CD4-positive, CD25-positive, alpha-beta regulatory T cell (primary cell): ENCODE measurements at regions not wholly inside any gene's neighbourhood (a gene's known extent, or its start where the extent isn't known, plus 50 kb on each side); places are given as distances from the start of the nearest gene placed in this dataset.
"Not testable (repeated sequence)": the region's sequence is repeated elsewhere in the genome, so short reads cannot be mapped to it uniquely, and the experiment has no call there.

Experiments used
- ATAC-seq, 2 donors: fragments of 150-1000 bp; cut with Tn5 transposase; one replicate each; pipeline ENCODE4 v1.10.0; 2021; ENCODE audit warnings: low read depth in 2 of 2, moderate number of reproducible peaks in 2 of 2, moderate library complexity in 1 of 2
- DNase-seq, 3 donors: peaks; one replicate each; pipeline versions ENCODE4 v3.0.0 to v3.0.0-alpha.2; 2012 to 2022; ENCODE audit warnings: mixed read lengths in 1 of 3
- H3K27ac ChIP-seq: one replicate; pipeline ENCODE4 v1.7.0; 2013; ENCODE audit warnings: mild to moderate bottlenecking, low read length; ENCODE audit not compliant: insufficient read depth, poor library complexity, severe bottlenecking
- H3K27me3 ChIP-seq: one replicate; pipeline ENCODE4 v1.7.0; 2013; ENCODE audit warnings: low read length; ENCODE audit not compliant: control insufficient read depth, insufficient read depth
- H3K36me3 ChIP-seq: one replicate; pipeline ENCODE4 v1.7.0; 2013; ENCODE audit warnings: mild to moderate bottlenecking, low read length, moderate library complexity; ENCODE audit not compliant: control insufficient read depth, insufficient read depth
- H3K4me1 ChIP-seq: 2 replicates; pipeline ENCODE4 v1.7.0; 2013; ENCODE audit warnings: mild to moderate bottlenecking, low read length; ENCODE audit not compliant: insufficient read depth, control insufficient read depth, poor library complexity, severe bottlenecking
- H3K4me3 ChIP-seq: one replicate; pipeline ENCODE4 v1.7.0; 2013; ENCODE audit warnings: low read depth, mild to moderate bottlenecking, low read length, moderate library complexity
- H3K9me3 ChIP-seq, 2 experiments: 1 replicate in 1 of 2; 2 replicates in 1 of 2; pipeline ENCODE4 v1.7.0; 2013; ENCODE audit warnings: low read length in 2 of 2, mild to moderate bottlenecking in 1 of 2, moderate library complexity in 1 of 2; ENCODE audit not compliant: control insufficient read depth in 2 of 2
- H3K27ac Mint-ChIP-seq, 3 donors: one replicate each; pipeline ENCODE4 v1.8.0; 2020 to 2022; ENCODE audit warnings: mild to moderate bottlenecking in 3 of 3, mixed read lengths in 3 of 3, moderate library complexity in 2 of 3
- H3K27me3 Mint-ChIP-seq: one replicate; pipeline ENCODE4 v1.8.0; 2022; ENCODE audit warnings: mild to moderate bottlenecking, mixed read lengths
- H3K36me3 Mint-ChIP-seq: one replicate; pipeline ENCODE4 v1.8.0; 2020; ENCODE audit warnings: mixed read lengths
- H3K4me1 Mint-ChIP-seq, 4 donors: one replicate each; pipeline ENCODE4 v1.8.0; 2020 to 2022; ENCODE audit warnings: mixed read lengths in 4 of 4, mild to moderate bottlenecking in 1 of 4
- H3K4me3 Mint-ChIP-seq, 4 donors: one replicate each; pipeline ENCODE4 v1.8.0; 2020 to 2022; ENCODE audit warnings: mild to moderate bottlenecking in 4 of 4, mixed read lengths in 4 of 4, moderate library complexity in 3 of 4
- H3K9me3 Mint-ChIP-seq, 7 donors: one replicate each; pipeline ENCODE4 v1.8.0; 2020 to 2022; ENCODE audit warnings: mixed read lengths in 7 of 7, mild to moderate bottlenecking in 3 of 7, moderate library complexity in 2 of 7

DNA sequence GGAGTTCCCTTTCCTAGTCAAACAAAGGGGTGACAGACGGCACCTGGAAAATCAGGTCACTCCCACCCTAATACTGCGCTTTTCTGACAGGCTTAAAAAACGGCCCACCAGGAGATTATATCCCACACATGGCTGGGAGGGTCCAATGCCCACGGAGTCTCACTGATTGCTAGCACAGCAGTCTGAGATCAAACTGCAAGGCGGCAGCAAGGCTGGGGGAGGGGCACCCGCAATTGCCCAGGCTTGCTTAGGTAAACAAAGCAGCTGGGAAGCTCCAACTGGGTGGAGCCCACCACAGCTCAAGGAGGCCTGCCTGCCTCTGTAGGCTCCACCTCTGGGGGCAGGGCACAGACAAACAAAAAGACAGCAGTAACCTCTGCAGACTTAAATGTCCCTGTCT is 1032.9 kb downstream of the TDRD15 start:
- H3K27ac ChIP-seq, H3K4me1 ChIP-seq, H3K36me3 Mint-ChIP-seq, H3K4me3 Mint-ChIP-seq, DNase-seq, H3K4me3 ChIP-seq, H3K27me3 ChIP-seq, H3K9me3 ChIP-seq, H3K27me3 Mint-ChIP-seq, ATAC-seq, H3K36me3 ChIP-seq, H3K27ac Mint-ChIP-seq, H3K4me1 Mint-ChIP-seq: not testable (repeated sequence)
- peaks cover 0 to 23% (median 2%) of the 10 kb centered on the region in 7 donors for H3K9me3 Mint-ChIP-seq

DNA sequence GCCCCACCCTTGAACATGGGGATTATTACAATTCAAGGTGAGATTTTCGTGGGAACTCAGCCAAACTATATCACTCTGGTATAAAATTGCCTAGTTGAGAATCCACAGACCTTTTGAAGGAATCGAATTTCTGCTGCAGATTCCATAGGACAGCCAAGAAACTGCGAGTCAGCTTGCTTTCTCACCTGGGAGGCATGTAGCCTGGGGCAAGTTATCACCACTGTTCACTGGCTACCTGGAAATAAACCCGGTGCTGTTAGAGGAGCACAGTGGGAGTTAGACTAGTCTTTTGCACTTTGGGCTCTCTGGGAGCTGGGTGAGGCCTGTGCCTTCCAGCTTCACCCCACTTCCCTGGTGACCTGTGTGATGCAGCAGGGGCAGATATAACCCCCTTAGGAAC is 1043.5 kb downstream of the TDRD15 start:
- Histone ChIP-seq H3K9me3 (peaks cover 0 to 2% of the 10 kb centered on the region in 2 experiments), H3K4me1 (no peaks in the 10 kb centered on the region), H3K36me3 (no peaks in the 10 kb centered on the region), H3K27me3 (no peaks in the 10 kb centered on the region), H3K4me3 (no peak overlapping the region), H3K27ac (no peak overlapping the region)
- no peak overlapping the region for H3K27ac Mint-ChIP-seq
- ATAC-seq (no peak), DNase-seq (no peak)
- H3K4me3 Mint-ChIP-seq, result no peak overlapping the region
- no peaks in the 10 kb centered on the region for H3K4me1 Mint-ChIP-seq
- H3K36me3 Mint-ChIP-seq, result no peaks in the 10 kb centered on the region
- peaks cover 3 to 38% (median 11%) of the 10 kb centered on the region in 7 donors for H3K9me3 Mint-ChIP-seq
- no peaks in the 10 kb centered on the region for H3K27me3 Mint-ChIP-seq

DNA sequence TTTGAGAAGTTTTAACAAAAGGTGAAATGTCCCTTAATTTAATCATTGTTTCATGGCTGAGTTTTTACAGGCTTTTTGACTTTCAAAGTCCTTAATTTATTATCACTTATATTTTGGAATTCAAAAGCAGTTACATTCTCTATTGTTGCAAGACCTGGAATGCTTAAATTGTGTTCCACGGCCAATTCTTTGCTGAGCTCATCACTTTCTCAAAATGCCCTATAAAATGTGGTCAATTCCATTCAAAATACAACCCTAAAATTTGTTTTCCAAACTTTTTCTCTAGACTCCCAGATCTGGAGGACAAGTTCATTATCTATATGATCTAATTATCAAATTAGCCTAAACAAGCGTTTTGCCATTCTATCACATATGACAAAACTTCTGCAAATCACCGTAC is 1051.2 kb downstream of the TDRD15 start:
- H3K9me3 Mint-ChIP-seq, result peaks cover 2 to 12% (median 9%) of the 10 kb centered on the region in 7 donors
- no peak overlapping the region for H3K27ac Mint-ChIP-seq
- no peaks in the 10 kb centered on the region for H3K4me1 ChIP-seq
- no peak overlapping the region for H3K27ac ChIP-seq
- DNase-seq, result no peak
- H3K27me3 ChIP-seq, result no peaks in the 10 kb centered on the region
- no peaks in the 10 kb centered on the region for H3K4me1 Mint-ChIP-seq
- H3K36me3 ChIP-seq, result no peaks in the 10 kb centered on the region
- ATAC-seq, result no peak
- H3K9me3 ChIP-seq, result no peaks in the 10 kb centered on the region
- H3K4me3 ChIP-seq, result no peak overlapping the region
- no peaks in the 10 kb centered on the region for H3K36me3 Mint-ChIP-seq
- no peak overlapping the region for H3K4me3 Mint-ChIP-seq
- no peaks in the 10 kb centered on the region for H3K27me3 Mint-ChIP-seq

DNA sequence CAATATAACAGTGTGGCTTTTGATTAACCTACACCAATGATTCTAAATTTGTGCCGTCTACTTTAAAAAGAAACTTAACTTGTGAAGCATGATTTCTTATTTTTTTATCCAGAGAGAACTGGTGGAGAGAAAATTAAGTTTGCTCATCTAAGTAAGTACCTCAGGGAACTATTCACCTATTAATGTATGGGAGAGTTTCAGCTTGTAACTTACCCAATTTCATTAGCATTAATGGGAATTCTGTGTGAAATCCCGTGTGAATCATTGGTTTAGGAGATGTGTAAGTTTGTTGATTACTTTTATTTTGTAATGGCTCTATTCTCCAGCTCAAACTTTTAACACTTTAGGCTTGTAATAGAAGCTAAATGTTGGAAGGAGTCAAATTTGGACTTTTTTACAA is 1061.5 kb downstream of the TDRD15 start:
- ATAC-seq (no peak), DNase-seq (no peak)
- Histone ChIP-seq H3K4me1 (no peaks in the 10 kb centered on the region), H3K9me3 (peaks cover 2 to 4% of the 10 kb centered on the region in 2 experiments), H3K4me3 (no peak overlapping the region), H3K27me3 (no peaks in the 10 kb centered on the region), H3K27ac (no peak overlapping the region), H3K36me3 (no peaks in the 10 kb centered on the region)
- Mint-ChIP-seq H3K4me3 (no peak overlapping the region), H3K4me1 (no peaks in the 10 kb centered on the region), H3K27ac (no peak overlapping the region), H3K36me3 (no peaks in the 10 kb centered on the region), H3K9me3 (peaks cover 0 to 20% (median 7%) of the 10 kb centered on the region in 7 donors), H3K27me3 (no peaks in the 10 kb centered on the region)

DNA sequence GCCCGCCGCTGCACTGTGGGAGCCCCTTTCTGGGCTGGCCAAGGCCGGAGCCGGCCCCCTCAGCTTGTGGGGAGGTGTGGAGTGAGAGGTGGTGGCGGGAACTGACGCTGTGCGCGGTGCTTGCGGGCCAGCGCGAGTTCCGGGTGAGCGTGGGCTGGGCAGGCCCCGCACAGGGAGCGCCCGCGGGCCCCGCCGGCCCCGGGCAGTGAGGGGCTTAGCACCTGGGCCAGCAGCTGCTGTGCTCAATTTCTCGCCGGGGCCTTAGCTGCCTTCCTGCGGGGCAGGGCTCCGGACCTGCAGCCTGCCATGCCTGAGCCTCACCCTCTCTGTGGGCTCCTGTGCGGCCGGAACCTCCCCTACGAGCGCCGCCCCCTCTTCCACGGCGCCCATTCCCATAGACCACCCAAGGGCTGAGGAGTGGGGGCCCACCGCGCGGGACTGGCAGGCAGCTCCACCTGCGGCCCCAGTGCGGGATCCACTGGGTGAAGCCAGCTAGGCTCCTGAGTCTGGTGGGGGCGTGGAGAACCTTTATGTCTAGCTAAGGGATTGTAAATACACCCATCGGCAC is 1062.6 kb downstream of the TDRD15 start:
- not testable (repeated sequence) for H3K36me3 ChIP-seq, ATAC-seq, H3K4me3 Mint-ChIP-seq, H3K27me3 ChIP-seq, H3K4me3 ChIP-seq, DNase-seq, H3K9me3 ChIP-seq, H3K4me1 ChIP-seq, H3K27ac ChIP-seq, H3K36me3 Mint-ChIP-seq, H3K27me3 Mint-ChIP-seq, H3K27ac Mint-ChIP-seq, H3K4me1 Mint-ChIP-seq
- H3K9me3 Mint-ChIP-seq, result peaks cover 0 to 18% (median 5%) of the 10 kb centered on the region in 7 donors

DNA sequence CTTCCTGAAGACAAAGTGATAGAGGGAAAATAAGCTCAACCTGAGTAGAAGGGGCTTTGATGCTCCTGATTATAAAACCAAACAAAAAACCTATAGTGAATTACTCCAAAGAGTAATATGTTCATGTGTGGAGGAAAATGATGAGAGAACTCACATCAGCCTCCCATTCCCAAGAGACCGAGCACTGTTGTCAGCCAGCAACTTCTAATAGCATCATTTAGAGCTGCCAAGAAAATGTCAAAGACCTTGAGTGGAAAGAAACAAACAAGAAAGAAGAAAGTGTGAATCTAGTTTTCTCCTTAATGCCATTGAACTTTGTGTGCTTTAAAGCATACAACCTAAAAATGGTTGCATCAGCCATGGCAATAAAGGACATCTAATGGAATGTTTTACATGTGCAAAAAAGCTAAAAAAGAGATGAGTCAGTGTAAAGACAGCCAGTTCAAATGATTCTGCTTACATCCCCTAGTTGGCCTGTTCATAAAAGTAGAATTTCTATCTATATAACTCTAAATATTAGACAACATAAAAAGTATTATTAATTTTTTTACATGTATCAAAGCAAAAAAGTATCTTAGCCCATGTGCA is 1066.2 kb downstream of the TDRD15 start:
- H3K9me3 ChIP-seq, result peaks cover 2 to 4% of the 10 kb centered on the region in 2 experiments
- H3K4me3 ChIP-seq, result no peak overlapping the region
- Mint-ChIP-seq H3K9me3 (peaks cover 2 to 19% (median 9%) of the 10 kb centered on the region in 7 donors), H3K36me3 (no peaks in the 10 kb centered on the region), H3K27me3 (no peaks in the 10 kb centered on the region), H3K4me1 (no peaks in the 10 kb centered on the region), H3K4me3 (no peak overlapping the region), H3K27ac (no peak overlapping the region)
- H3K36me3 ChIP-seq, result no peaks in the 10 kb centered on the region
- no peaks in the 10 kb centered on the region for H3K4me1 ChIP-seq
- no peak overlapping the region for H3K27ac ChIP-seq
- no peak for ATAC-seq
- DNase-seq, result no peak
- H3K27me3 ChIP-seq, result no peaks in the 10 kb centered on the region

DNA sequence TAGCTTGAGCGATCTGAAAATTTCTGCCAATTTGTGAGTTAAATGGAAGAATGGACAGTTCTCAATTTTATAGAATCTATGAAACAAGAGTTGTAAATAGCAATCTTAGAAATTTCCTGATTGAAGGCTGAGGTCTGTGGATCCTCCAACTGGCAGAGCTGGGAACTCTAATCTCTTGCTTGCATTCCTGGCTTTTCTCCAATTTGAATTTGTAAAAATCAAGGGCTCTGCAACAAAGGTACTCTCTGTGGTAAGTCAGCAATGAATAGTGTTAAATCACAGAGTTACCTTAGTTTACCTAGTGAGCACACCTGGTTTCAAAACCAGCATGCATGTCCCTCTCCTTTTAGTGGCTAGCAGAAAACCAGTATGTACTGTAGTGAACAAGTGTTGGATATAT is 1070.5 kb downstream of the TDRD15 start:
- Mint-ChIP-seq H3K27ac (no peak overlapping the region), H3K36me3 (no peaks in the 10 kb centered on the region), H3K27me3 (no peaks in the 10 kb centered on the region), H3K4me1 (no peaks in the 10 kb centered on the region), H3K4me3 (no peak overlapping the region), H3K9me3 (peaks cover 1 to 20% (median 7%) of the 10 kb centered on the region in 7 donors)
- Histone ChIP-seq H3K9me3 (peaks cover 0 to 2% of the 10 kb centered on the region in 2 experiments), H3K4me3 (no peak overlapping the region), H3K27ac (no peak overlapping the region), H3K4me1 (no peaks in the 10 kb centered on the region), H3K27me3 (no peaks in the 10 kb centered on the region), H3K36me3 (no peaks in the 10 kb centered on the region)
- DNase-seq, result no peak
- no peak for ATAC-seq

DNA sequence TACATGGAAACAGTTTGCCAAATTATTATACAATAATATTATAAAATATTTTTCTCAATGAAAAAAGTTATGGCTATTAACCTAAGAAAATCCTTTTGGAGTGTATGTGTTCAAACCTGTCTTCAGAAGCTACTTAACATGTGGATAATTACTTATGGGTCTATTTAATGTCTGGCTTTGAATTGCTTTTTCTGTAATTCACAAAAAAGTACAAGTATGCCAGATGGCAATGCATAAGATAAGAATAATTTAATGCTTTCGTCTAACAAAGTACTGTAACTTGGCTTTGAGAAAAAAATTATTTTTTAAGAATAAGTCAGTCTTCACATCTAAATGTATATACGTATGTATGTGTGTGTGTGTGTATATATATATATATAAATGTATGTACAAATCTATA is 1073.0 kb downstream of the TDRD15 start:
- no peaks in the 10 kb centered on the region for H3K36me3 ChIP-seq
- Mint-ChIP-seq H3K4me3 (no peak overlapping the region), H3K9me3 (peaks cover 1 to 22% (median 6%) of the 10 kb centered on the region in 7 donors), H3K36me3 (no peaks in the 10 kb centered on the region), H3K27ac (no peak overlapping the region), H3K27me3 (no peaks in the 10 kb centered on the region), H3K4me1 (no peaks in the 10 kb centered on the region)
- H3K4me3 ChIP-seq, result no peak overlapping the region
- H3K27ac ChIP-seq, result no peak overlapping the region
- no peaks in the 10 kb centered on the region for H3K27me3 ChIP-seq
- no peaks in the 10 kb centered on the region for H3K9me3 ChIP-seq
- no peak for DNase-seq
- ATAC-seq, result no peak
- H3K4me1 ChIP-seq, result no peaks in the 10 kb centered on the region
